ENCODE measurements at regions not wholly inside any gene's neighbourhood (a gene's known extent, or its start where the extent isn't known, plus 50 kb on each side); places are given as distances from the start of the nearest gene placed in this dataset.

DNA sequence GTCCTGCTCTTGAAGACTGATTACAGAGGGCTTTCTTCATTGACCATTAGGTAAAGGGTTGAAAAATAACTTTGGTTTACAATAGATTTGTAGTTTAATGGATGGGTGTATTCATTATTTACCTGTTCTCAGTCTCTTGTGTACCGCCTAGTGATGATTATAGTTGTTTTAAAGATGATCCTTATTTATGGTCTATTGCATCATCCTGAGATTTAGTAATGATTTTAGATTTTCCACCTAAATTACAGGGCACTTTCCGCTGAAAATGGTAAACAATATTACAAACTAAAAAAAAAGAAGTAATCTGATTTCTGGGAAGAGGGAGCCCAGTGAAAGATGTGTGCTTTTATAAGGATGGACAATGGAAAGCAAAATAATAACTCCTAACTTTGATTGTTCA, 78.4 kb upstream of the TMEM33 start:
- H3K4me2 ChIP-seq (ENCODE audit: insufficient read depth, low read length), result no peak overlapping the region
- H3K79me2 ChIP-seq (ENCODE audit: insufficient read depth, low read length), result no peaks in the 10 kb centered on the region
- DNase-seq (ENCODE audit: insufficient read length, low spot score, missing footprints), result no peak
- no peak overlapping the region for H3K4me3 ChIP-seq (ENCODE audit: insufficient read depth, low read length)
- no peaks in the 10 kb centered on the region for H3K36me3 ChIP-seq (ENCODE audit: insufficient read depth, low read length)
- H4K20me1 ChIP-seq (ENCODE audit: insufficient read depth, low read length), result no peaks in the 10 kb centered on the region
- no peak overlapping the region for H3K27ac ChIP-seq (ENCODE audit: low read depth, low read length)
- H3K9me3 ChIP-seq (ENCODE audit: low read depth, low read length), result no peaks in the 10 kb centered on the region
- no peaks in the 10 kb centered on the region for H3K27me3 ChIP-seq (ENCODE audit: insufficient read depth, low read length)
- H3K4me1 ChIP-seq (ENCODE audit: insufficient read depth, low read length), result no peaks in the 10 kb centered on the region
- H2AFZ ChIP-seq (ENCODE audit: low read length), result no peak overlapping the region
- TF ChIP-seq, protein P1, sequence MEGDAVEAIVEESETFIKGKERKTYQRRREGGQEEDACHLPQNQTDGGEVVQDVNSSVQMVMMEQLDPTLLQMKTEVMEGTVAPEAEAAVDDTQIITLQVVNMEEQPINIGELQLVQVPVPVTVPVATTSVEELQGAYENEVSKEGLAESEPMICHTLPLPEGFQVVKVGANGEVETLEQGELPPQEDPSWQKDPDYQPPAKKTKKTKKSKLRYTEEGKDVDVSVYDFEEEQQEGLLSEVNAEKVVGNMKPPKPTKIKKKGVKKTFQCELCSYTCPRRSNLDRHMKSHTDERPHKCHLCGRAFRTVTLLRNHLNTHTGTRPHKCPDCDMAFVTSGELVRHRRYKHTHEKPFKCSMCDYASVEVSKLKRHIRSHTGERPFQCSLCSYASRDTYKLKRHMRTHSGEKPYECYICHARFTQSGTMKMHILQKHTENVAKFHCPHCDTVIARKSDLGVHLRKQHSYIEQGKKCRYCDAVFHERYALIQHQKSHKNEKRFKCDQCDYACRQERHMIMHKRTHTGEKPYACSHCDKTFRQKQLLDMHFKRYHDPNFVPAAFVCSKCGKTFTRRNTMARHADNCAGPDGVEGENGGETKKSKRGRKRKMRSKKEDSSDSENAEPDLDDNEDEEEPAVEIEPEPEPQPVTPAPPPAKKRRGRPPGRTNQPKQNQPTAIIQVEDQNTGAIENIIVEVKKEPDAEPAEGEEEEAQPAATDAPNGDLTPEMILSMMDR (IDR thresholded peaks at IDR 0.05; ENCODE audit: extremely low read depth, low read depth, low read length), result no peak

DNA sequence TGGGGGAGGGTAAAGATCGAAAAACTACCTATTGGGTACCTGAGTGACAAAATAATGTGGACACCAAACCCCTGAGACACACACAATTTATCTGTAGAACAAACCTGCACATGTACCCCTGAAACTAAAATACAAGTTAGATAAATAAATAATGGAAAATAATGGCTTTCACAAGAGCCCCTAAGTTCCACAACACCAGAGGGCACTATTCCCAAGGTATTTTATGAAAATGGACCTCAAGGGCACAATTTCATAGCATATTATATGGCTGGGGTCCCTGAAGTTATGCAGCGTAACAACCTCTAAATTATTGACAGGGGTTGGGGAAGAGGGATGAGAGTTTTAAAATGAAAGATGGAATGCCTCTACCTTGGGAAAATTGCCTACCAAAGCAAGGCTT, 81.3 kb upstream of the TMEM33 start:
- no peak overlapping the region for H2AFZ ChIP-seq (ENCODE audit: low read length)
- no peaks in the 10 kb centered on the region for H3K36me3 ChIP-seq (ENCODE audit: insufficient read depth, low read length)
- no peaks in the 10 kb centered on the region for H3K9me3 ChIP-seq (ENCODE audit: low read depth, low read length)
- H3K4me2 ChIP-seq (ENCODE audit: insufficient read depth, low read length), result no peak overlapping the region
- H4K20me1 ChIP-seq (ENCODE audit: insufficient read depth, low read length), result no peaks in the 10 kb centered on the region
- TF ChIP-seq, protein P1 (IDR thresholded peaks at IDR 0.05; ENCODE audit: extremely low read depth, low read depth, low read length), result peak; percentile 25
- H3K27ac ChIP-seq (ENCODE audit: low read depth, low read length), result no peak overlapping the region
- no peaks in the 10 kb centered on the region for H3K4me1 ChIP-seq (ENCODE audit: insufficient read depth, low read length)
- no peaks in the 10 kb centered on the region for H3K27me3 ChIP-seq (ENCODE audit: insufficient read depth, low read length)
- H3K79me2 ChIP-seq (ENCODE audit: insufficient read depth, low read length), result no peaks in the 10 kb centered on the region
- H3K4me3 ChIP-seq (ENCODE audit: insufficient read depth, low read length), result no peak overlapping the region
- no peak for DNase-seq (ENCODE audit: insufficient read length, low spot score, missing footprints)

DNA sequence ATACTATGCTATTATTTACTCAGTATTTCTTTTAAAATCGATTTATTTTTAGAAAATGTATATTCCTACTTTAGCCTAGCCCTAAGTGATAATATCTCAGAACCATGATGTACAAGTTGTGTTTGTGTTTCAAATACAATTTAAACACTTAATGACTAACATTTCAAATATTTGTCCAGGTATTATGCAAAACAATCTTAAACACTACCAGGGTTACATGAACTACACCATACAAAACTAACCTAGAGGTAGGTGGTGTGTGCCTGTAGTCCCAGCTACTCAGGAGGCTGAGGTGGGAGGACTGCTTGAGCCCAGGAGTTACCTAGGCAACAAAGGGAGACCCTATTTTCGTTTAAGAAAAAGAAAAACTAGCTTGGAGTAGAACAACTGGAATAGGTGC, 83.0 kb upstream of the TMEM33 start:
- H3K27ac ChIP-seq (ENCODE audit: low read depth, low read length), result no peak overlapping the region
- H3K4me1 ChIP-seq (ENCODE audit: insufficient read depth, low read length), result no peaks in the 10 kb centered on the region
- TF ChIP-seq, protein P1 (IDR thresholded peaks at IDR 0.05; ENCODE audit: extremely low read depth, low read depth, low read length), result no peak

DNA sequence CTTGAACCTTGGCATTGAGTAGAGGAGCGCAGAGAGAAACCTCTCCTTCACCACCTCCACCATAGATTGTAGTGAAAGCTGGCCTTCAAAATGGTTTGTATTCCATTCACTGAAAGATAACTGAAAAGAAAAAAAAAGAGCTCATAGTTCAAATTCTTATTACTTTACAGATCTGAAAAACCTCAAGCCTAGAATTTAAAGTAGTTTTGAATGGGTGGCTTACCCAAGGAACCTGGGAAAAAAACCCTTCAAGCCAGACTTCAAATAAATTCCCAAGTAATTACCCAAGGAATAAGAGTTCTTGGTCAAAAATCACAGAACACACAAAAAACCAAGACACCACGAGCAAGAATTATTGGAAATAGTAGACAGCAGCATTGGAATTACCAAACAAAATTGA, 83.6 kb upstream of the TMEM33 start:
- Histone ChIP-seq H2AFZ (ENCODE audit: low read length) (no peak overlapping the region), H3K27ac (ENCODE audit: low read depth, low read length) (no peak overlapping the region), H3K79me2 (ENCODE audit: insufficient read depth, low read length) (no peaks in the 10 kb centered on the region), H3K4me1 (ENCODE audit: insufficient read depth, low read length) (no peaks in the 10 kb centered on the region), H3K4me2 (ENCODE audit: insufficient read depth, low read length) (no peak overlapping the region), H4K20me1 (ENCODE audit: insufficient read depth, low read length) (no peaks in the 10 kb centered on the region), H3K9me3 (ENCODE audit: low read depth, low read length) (no peaks in the 10 kb centered on the region), H3K4me3 (ENCODE audit: insufficient read depth, low read length) (no peak overlapping the region), H3K27me3 (ENCODE audit: insufficient read depth, low read length) (no peaks in the 10 kb centered on the region), H3K36me3 (ENCODE audit: insufficient read depth, low read length) (no peaks in the 10 kb centered on the region)
- no peak for DNase-seq (ENCODE audit: insufficient read length, low spot score, missing footprints)
- TF ChIP-seq, protein P1 (IDR thresholded peaks at IDR 0.05; ENCODE audit: extremely low read depth, low read depth, low read length), result no peak

More for the DNA sequence above, 83.0 kb upstream of the TMEM33 start:
- no peaks in the 10 kb centered on the region for H4K20me1 ChIP-seq (ENCODE audit: insufficient read depth, low read length)
- H2AFZ ChIP-seq (ENCODE audit: low read length), result no peak overlapping the region
- DNase-seq (ENCODE audit: insufficient read length, low spot score, missing footprints), result no peak
- H3K4me2 ChIP-seq (ENCODE audit: insufficient read depth, low read length), result no peak overlapping the region
- no peak overlapping the region for H3K4me3 ChIP-seq (ENCODE audit: insufficient read depth, low read length)
- no peaks in the 10 kb centered on the region for H3K79me2 ChIP-seq (ENCODE audit: insufficient read depth, low read length)
- H3K9me3 ChIP-seq (ENCODE audit: low read depth, low read length), result no peaks in the 10 kb centered on the region
- H3K36me3 ChIP-seq (ENCODE audit: insufficient read depth, low read length), result no peaks in the 10 kb centered on the region
- H3K27me3 ChIP-seq (ENCODE audit: insufficient read depth, low read length), result no peaks in the 10 kb centered on the region
